GM23338 (cell line): ENCODE measurements at regions not wholly inside any gene's neighbourhood (a gene's known extent, or its start where the extent isn't known, plus 50 kb on each side); places are given as distances from the start of the nearest gene placed in this dataset.
A peak's percentile ranks its signal among the peaks of the same experiment; 100 is the strongest.

Source experiments
- ATAC-seq: fragments of 200-7000 bp; cut with Tn5 transposase; 3 replicates; pipeline ENCODE4 v1.9.1; 2020
- DNase-seq: peaks from one replicate; pipeline ENCODE4 v3.0.0-alpha.2; 2015; ENCODE audit warnings: low spot score
- H2AFZ ChIP-seq: fragments of 200-600 bp; sonication (generic); 2 replicates; pipeline ENCODE4 v1.8.0; 2016; ENCODE audit warnings: antibody characterized with exemption, mild to moderate bottlenecking, moderate library complexity
- H3F3A ChIP-seq: fragments of 200-600 bp; sonication (generic); replicated peaks from 2 replicates; pipeline ENCODE4 v1.8.0; 2017; ENCODE audit warnings: antibody characterized with exemption, mixed run types, low read depth
- H3K27ac ChIP-seq: fragments of 200-600 bp; sonication (generic); 2 replicates; pipeline ENCODE4 v1.6.1; 2016; ENCODE audit warnings: low read depth
- H3K27me3 ChIP-seq: fragments of 200-600 bp; sonication (generic); 2 replicates; pipeline ENCODE4 v1.8.0; 2016; ENCODE audit warnings: mild to moderate bottlenecking, mixed run types, moderate library complexity; ENCODE audit not compliant: insufficient read depth
- H3K36me3 ChIP-seq: fragments of 200-600 bp; sonication (generic); 2 replicates; pipeline ENCODE4 v1.8.0; 2016; ENCODE audit warnings: mild to moderate bottlenecking; ENCODE audit not compliant: insufficient read depth
- H3K4me1 ChIP-seq: fragments of 200-600 bp; sonication (generic); 2 replicates; pipeline ENCODE4 v1.8.0; 2016; ENCODE audit warnings: mild to moderate bottlenecking, moderate library complexity; ENCODE audit not compliant: insufficient read depth
- H3K4me2 ChIP-seq: fragments of 200-600 bp; sonication (generic); 2 replicates; pipeline ENCODE4 v1.7.1; 2017; ENCODE audit warnings: mixed run types
- H3K4me3 ChIP-seq: fragments of 200-600 bp; sonication (generic); 2 replicates; pipeline ENCODE4 v1.6.1; 2016; ENCODE audit warnings: mixed run types
- H3K79me2 ChIP-seq: fragments of 200-600 bp; sonication (generic); replicated peaks from 2 replicates; pipeline ENCODE4 v1.8.0; 2017; ENCODE audit warnings: mild to moderate bottlenecking; ENCODE audit not compliant: insufficient read depth
- H3K9me2 ChIP-seq: fragments of 200-600 bp; sonication (generic); 2 replicates; pipeline ENCODE4 v1.8.0; 2017; ENCODE audit not compliant: insufficient read depth
- H4K20me1 ChIP-seq: fragments of 200-600 bp; sonication (generic); replicated peaks from 2 replicates; pipeline ENCODE4 v1.8.0; 2017; ENCODE audit warnings: mild to moderate bottlenecking; ENCODE audit not compliant: insufficient read depth
- H3K27ac Mint-ChIP-seq: 2 replicates; pipeline ENCODE4 v1.8.0; 2020; ENCODE audit warnings: inconsistent platforms, mild to moderate bottlenecking, moderate library complexity, mixed read lengths
- H3K27me3 Mint-ChIP-seq: 3 replicates; pipeline ENCODE4 v1.8.0; 2022; ENCODE audit warnings: low read depth, mild to moderate bottlenecking, moderate library complexity, mixed read lengths, inconsistent platforms; ENCODE audit not compliant: insufficient read depth, poor library complexity
- H3K36me3 Mint-ChIP-seq: 3 replicates; pipeline ENCODE4 v1.8.0; 2021; ENCODE audit warnings: low read depth, mild to moderate bottlenecking, inconsistent platforms, moderate library complexity, mixed read lengths
- H3K4me1 Mint-ChIP-seq: 3 replicates; pipeline ENCODE4 v1.8.0; 2020; ENCODE audit warnings: mild to moderate bottlenecking, inconsistent platforms, mixed read lengths
- H3K4me3 Mint-ChIP-seq: 3 replicates; pipeline ENCODE4 v1.8.0; 2021; ENCODE audit warnings: moderate library complexity, mild to moderate bottlenecking, inconsistent platforms, mixed read lengths
- H3K9me3 Mint-ChIP-seq: 3 replicates; pipeline ENCODE4 v1.8.0; 2020; ENCODE audit warnings: moderate library complexity, mild to moderate bottlenecking, inconsistent platforms, mixed read lengths
- EZH2phosphoT487 ChIP-seq: fragments of 200-600 bp; sonication (generic); IDR thresholded peaks from one replicate; pipeline ENCODE4 v1.8.1; 2018; ENCODE audit warnings: antibody characterized with exemption; ENCODE audit not compliant: unreplicated experiment
- POLR2AphosphoS5 ChIP-seq: IDR thresholded peaks from 2 replicates; pipeline ENCODE4 v1.6.1; 2016; ENCODE audit warnings: antibody characterized with exemption, low read depth
- ZNF331 ChIP-seq: fragments of 250-450 bp; sonication (Bioruptor Pico); IDR thresholded peaks from 2 replicates; pipeline ENCODE4 v1.5.0; 2020; ENCODE audit warnings: low read depth, mild to moderate bottlenecking, moderate library complexity
- TF ChIP-seq, protein P1 (sequence below): IDR thresholded peaks from 2 replicates; pipeline ENCODE4 v1.6.1; 2016; ENCODE audit warnings: antibody characterized with exemption
- TF ChIP-seq, protein P2 (sequence below): IDR thresholded peaks from one replicate; pipeline ENCODE4 v1.6.1; 2018; ENCODE audit warnings: antibody characterized with exemption; ENCODE audit not compliant: unreplicated experiment
- TF ChIP-seq, protein P3 (sequence below), 2 experiments: fragments of 200-600 bp in 1 of 2; sonication (generic) in 1 of 2; conservative IDR thresholded peaks; 2 replicates each; pipeline versions ENCODE4 v1.5.1 to v1.6.1; 2016 to 2017; ENCODE audit warnings: antibody characterized with exemption in 2 of 2, low read depth in 2 of 2, mild to moderate bottlenecking in 2 of 2, moderate library complexity in 1 of 2

DNA sequence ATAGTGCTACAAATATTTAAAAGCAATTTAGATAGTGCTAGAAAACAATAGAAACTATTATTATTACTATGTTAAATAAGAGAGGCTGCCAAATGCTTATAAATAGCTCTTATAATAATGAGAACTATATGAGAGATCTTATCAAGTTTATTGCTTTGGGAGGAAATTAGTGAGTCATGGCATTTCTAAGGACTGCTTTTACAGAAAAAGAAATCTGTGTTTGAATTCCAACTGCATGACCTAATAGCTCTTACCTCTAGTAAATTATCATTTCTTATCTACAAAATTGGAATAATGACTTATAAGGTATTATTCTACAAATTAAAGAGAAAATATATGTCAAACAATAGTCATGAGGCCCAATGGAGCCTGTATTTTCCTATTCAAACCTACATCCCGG lies 177.2 kb downstream of the GABRG1 start:
- no peaks in the 10 kb centered on the region for H4K20me1 ChIP-seq
- DNase-seq (no peak), ATAC-seq (no peak)
- Mint-ChIP-seq H3K27me3 (peaks cover 1% of the 10 kb centered on the region), H3K27ac (no peak overlapping the region), H3K4me1 (no peaks in the 10 kb centered on the region), H3K36me3 (peaks cover 7% of the 10 kb centered on the region; the same call in 2 of the 3 replicates), H3K9me3 (peaks cover 73% of the 10 kb centered on the region), H3K4me3 (no peak overlapping the region)
- no peaks in the 10 kb centered on the region for H3K27me3 ChIP-seq
- H3K27ac ChIP-seq = no peak overlapping the region
- TF ChIP-seq POLR2AphosphoS5 (no peak), EZH2phosphoT487 (no peak), ZNF331 (CRISPR knock-in tag) (no peak)
- TF ChIP-seq, protein P1, sequence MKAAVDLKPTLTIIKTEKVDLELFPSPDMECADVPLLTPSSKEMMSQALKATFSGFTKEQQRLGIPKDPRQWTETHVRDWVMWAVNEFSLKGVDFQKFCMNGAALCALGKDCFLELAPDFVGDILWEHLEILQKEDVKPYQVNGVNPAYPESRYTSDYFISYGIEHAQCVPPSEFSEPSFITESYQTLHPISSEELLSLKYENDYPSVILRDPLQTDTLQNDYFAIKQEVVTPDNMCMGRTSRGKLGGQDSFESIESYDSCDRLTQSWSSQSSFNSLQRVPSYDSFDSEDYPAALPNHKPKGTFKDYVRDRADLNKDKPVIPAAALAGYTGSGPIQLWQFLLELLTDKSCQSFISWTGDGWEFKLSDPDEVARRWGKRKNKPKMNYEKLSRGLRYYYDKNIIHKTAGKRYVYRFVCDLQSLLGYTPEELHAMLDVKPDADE = no peak
- TF ChIP-seq, protein P2, sequence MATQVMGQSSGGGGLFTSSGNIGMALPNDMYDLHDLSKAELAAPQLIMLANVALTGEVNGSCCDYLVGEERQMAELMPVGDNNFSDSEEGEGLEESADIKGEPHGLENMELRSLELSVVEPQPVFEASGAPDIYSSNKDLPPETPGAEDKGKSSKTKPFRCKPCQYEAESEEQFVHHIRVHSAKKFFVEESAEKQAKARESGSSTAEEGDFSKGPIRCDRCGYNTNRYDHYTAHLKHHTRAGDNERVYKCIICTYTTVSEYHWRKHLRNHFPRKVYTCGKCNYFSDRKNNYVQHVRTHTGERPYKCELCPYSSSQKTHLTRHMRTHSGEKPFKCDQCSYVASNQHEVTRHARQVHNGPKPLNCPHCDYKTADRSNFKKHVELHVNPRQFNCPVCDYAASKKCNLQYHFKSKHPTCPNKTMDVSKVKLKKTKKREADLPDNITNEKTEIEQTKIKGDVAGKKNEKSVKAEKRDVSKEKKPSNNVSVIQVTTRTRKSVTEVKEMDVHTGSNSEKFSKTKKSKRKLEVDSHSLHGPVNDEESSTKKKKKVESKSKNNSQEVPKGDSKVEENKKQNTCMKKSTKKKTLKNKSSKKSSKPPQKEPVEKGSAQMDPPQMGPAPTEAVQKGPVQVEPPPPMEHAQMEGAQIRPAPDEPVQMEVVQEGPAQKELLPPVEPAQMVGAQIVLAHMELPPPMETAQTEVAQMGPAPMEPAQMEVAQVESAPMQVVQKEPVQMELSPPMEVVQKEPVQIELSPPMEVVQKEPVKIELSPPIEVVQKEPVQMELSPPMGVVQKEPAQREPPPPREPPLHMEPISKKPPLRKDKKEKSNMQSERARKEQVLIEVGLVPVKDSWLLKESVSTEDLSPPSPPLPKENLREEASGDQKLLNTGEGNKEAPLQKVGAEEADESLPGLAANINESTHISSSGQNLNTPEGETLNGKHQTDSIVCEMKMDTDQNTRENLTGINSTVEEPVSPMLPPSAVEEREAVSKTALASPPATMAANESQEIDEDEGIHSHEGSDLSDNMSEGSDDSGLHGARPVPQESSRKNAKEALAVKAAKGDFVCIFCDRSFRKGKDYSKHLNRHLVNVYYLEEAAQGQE = no peak
- TF ChIP-seq, protein P3, sequence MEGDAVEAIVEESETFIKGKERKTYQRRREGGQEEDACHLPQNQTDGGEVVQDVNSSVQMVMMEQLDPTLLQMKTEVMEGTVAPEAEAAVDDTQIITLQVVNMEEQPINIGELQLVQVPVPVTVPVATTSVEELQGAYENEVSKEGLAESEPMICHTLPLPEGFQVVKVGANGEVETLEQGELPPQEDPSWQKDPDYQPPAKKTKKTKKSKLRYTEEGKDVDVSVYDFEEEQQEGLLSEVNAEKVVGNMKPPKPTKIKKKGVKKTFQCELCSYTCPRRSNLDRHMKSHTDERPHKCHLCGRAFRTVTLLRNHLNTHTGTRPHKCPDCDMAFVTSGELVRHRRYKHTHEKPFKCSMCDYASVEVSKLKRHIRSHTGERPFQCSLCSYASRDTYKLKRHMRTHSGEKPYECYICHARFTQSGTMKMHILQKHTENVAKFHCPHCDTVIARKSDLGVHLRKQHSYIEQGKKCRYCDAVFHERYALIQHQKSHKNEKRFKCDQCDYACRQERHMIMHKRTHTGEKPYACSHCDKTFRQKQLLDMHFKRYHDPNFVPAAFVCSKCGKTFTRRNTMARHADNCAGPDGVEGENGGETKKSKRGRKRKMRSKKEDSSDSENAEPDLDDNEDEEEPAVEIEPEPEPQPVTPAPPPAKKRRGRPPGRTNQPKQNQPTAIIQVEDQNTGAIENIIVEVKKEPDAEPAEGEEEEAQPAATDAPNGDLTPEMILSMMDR (conservative IDR thresholded peaks at IDR 0.05; ENCODE audit: low read depth in 2 of 2) = no peak
- no peak overlapping the region for H3K4me2 ChIP-seq
- H3F3A ChIP-seq = no peaks in the 10 kb centered on the region
- H3K4me3 ChIP-seq = no peak overlapping the region
- H3K4me1 ChIP-seq = no peaks in the 10 kb centered on the region
- no peaks in the 10 kb centered on the region for H3K79me2 ChIP-seq
- H3K9me2 ChIP-seq = no peaks in the 10 kb centered on the region
- no peak overlapping the region for H2AFZ ChIP-seq
- no peaks in the 10 kb centered on the region for H3K36me3 ChIP-seq

DNA sequence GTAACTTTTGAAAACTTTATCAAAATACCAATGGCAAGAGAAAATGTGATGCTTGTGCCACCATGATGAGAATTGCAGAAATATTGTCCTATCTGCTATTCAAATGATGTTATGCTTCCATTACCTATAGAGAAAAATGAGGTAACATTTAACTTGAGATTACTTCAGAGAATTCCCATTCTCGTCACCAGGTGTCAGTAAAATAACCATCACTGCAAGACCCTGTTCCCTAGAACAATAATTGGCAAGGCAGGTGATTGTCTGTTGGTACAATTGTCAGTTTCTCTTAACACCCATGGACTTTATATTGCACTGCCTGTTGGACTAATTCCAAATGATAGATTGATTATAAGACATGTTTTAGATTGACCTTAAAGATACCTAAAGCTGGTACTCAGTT lies 179.9 kb downstream of the GABRG1 start:
- H3K4me3 ChIP-seq = no peak overlapping the region
- H3K4me1 Mint-ChIP-seq = no peaks in the 10 kb centered on the region
- peaks cover 22% of the 10 kb centered on the region for H3K36me3 Mint-ChIP-seq
- no peak overlapping the region for H3K27ac ChIP-seq
- H3K9me3 Mint-ChIP-seq = peaks cover 75% of the 10 kb centered on the region
- no peak overlapping the region for H3K4me3 Mint-ChIP-seq
- H3K79me2 ChIP-seq = no peaks in the 10 kb centered on the region
- peak; percentile 41 for DNase-seq
- no peak overlapping the region for H3K4me2 ChIP-seq
- TF ChIP-seq, protein P2 = no peak
- TF ChIP-seq, protein P3 (conservative IDR thresholded peaks at IDR 0.05; ENCODE audit: low read depth in 2 of 2) = peak; percentile 54 to 62
- H4K20me1 ChIP-seq = no peaks in the 10 kb centered on the region
- no peaks in the 10 kb centered on the region for H3K27me3 ChIP-seq
- H3K9me2 ChIP-seq = no peaks in the 10 kb centered on the region
- peaks cover 4% of the 10 kb centered on the region for H3K27me3 Mint-ChIP-seq
- H2AFZ ChIP-seq = no peak overlapping the region
- H3K36me3 ChIP-seq = no peaks in the 10 kb centered on the region
- H3F3A ChIP-seq = no peaks in the 10 kb centered on the region
- H3K27ac Mint-ChIP-seq = no peak overlapping the region
- H3K4me1 ChIP-seq = no peaks in the 10 kb centered on the region
- ATAC-seq = no peak
